ENCODE measurements at regions not wholly inside any gene's neighbourhood (a gene's known extent, or its start where the extent isn't known, plus 50 kb on each side); places are given as distances from the start of the nearest gene placed in this dataset.
"Not testable (repeated sequence)": the region's sequence is repeated elsewhere in the genome, so short reads cannot be mapped to it uniquely, and the experiment has no call there.

GRCh38 chr11:33987545-33987944, 64.0 kb upstream of the CAPRIN1 start:
- Histone ChIP-seq H3K9me3 (no peaks in the 10 kb centered on the region), H3K4me3 (no peak overlapping the region), H3K36me3 (no peaks in the 10 kb centered on the region), H3K4me1 (no peaks in the 10 kb centered on the region), H3K27ac (no peak overlapping the region), H3K27me3 (no peaks in the 10 kb centered on the region)
- DNase-seq (ENCODE audit: extremely low spot score in 2 of 2), result no peak
- intact Hi-C loops (cut with DNase I), result no loop called here
- TF ChIP-seq POLR2AphosphoS5 (IDR thresholded peaks at IDR 0.05; ENCODE audit: insufficient read depth in 1 of 2, low read depth in 1 of 2) (no peak), CTCF (IDR thresholded peaks at IDR 0.05) (no peak), POLR2A (IDR thresholded peaks at IDR 0.05) (no peak)

- H3K27me3 ChIP-seq; intact Hi-C loops (cut with DNase I): not testable (repeated sequence)
Observed at GRCh38 chr11:33986597-33987501, 64.7 kb upstream of the CAPRIN1 start.

GRCh38 chr11:33984682-33985389, 66.7 kb upstream of the CAPRIN1 start:
- no peaks in the 10 kb centered on the region for H3K4me1 ChIP-seq
- no peaks in the 10 kb centered on the region for H3K27me3 ChIP-seq
- DNase-seq (ENCODE audit: extremely low spot score in 2 of 2), result no peak
- H3K9me3 ChIP-seq, result no peaks in the 10 kb centered on the region
- H3K36me3 ChIP-seq, result no peaks in the 10 kb centered on the region
- H3K27ac ChIP-seq, result no peak overlapping the region
- no peak for TF ChIP-seq CTCF (IDR thresholded peaks at IDR 0.05)
- no peak for TF ChIP-seq POLR2A (IDR thresholded peaks at IDR 0.05)
- no peak for TF ChIP-seq POLR2AphosphoS5 (IDR thresholded peaks at IDR 0.05; ENCODE audit: insufficient read depth in 1 of 2, low read depth in 1 of 2)
- no peak overlapping the region for H3K4me3 ChIP-seq
- intact Hi-C loops (cut with DNase I), result no loop called here

More at GRCh38 chr11:33986597-33987501, 64.7 kb upstream of the CAPRIN1 start:
- not testable (repeated sequence) for H3K9me3 ChIP-seq; H3K36me3 ChIP-seq; H3K4me3 ChIP-seq; DNase-seq (ENCODE audit: extremely low spot score in 2 of 2); H3K27ac ChIP-seq; H3K4me1 ChIP-seq

GRCh38 chr11:33982661-33983060, 68.9 kb upstream of the CAPRIN1 start:
- H3K9me3 ChIP-seq, result no peaks in the 10 kb centered on the region
- H3K4me1 ChIP-seq, result no peaks in the 10 kb centered on the region
- intact Hi-C loops (cut with DNase I), result no loop called here
- TF ChIP-seq POLR2AphosphoS5 (IDR thresholded peaks at IDR 0.05; ENCODE audit: insufficient read depth in 1 of 2, low read depth in 1 of 2) (no peak), POLR2A (IDR thresholded peaks at IDR 0.05) (no peak), CTCF (IDR thresholded peaks at IDR 0.05) (no peak)
- H3K27ac ChIP-seq, result no peak overlapping the region
- H3K27me3 ChIP-seq, result no peaks in the 10 kb centered on the region
- no peak overlapping the region for H3K4me3 ChIP-seq
- no peaks in the 10 kb centered on the region for H3K36me3 ChIP-seq
- DNase-seq (ENCODE audit: extremely low spot score in 2 of 2), result no peak

GRCh38 chr11:33980897-33981296, 70.6 kb upstream of the CAPRIN1 start:
- Histone ChIP-seq H3K4me1 (no peaks in the 10 kb centered on the region), H3K27me3 (no peaks in the 10 kb centered on the region), H3K4me3 (no peak overlapping the region), H3K9me3 (no peaks in the 10 kb centered on the region), H3K36me3 (no peaks in the 10 kb centered on the region), H3K27ac (no peak overlapping the region)
- DNase-seq (ENCODE audit: extremely low spot score in 2 of 2), result no peak
- TF ChIP-seq CTCF (IDR thresholded peaks at IDR 0.05) (no peak), POLR2A (IDR thresholded peaks at IDR 0.05) (no peak), POLR2AphosphoS5 (IDR thresholded peaks at IDR 0.05; ENCODE audit: insufficient read depth in 1 of 2, low read depth in 1 of 2) (no peak)
- intact Hi-C loops (cut with DNase I), result no loop called here

Data from vagina (tissue), 2 donors.